Trophoblast cell (in vitro differentiated cells and primary cell): ENCODE measurements at regions not wholly inside any gene's neighbourhood (a gene's known extent, or its start where the extent isn't known, plus 50 kb on each side); places are given as distances from the start of the nearest gene placed in this dataset.

Source experiments
- DNase-seq, 2 donors: peaks; one replicate each; pipeline ENCODE4 v3.0.0-alpha.2; 2016
- H2AFZ ChIP-seq: 2 replicates; pipeline ENCODE4 v1.6.1; 2013; ENCODE audit warnings: low read length, moderate library complexity, mild to moderate bottlenecking; ENCODE audit not compliant: insufficient read depth, poor library complexity
- H2AK5ac ChIP-seq: 2 replicates; pipeline ENCODE4 v1.6.1; 2013; ENCODE audit warnings: mild to moderate bottlenecking, low read length
- H2BK120ac ChIP-seq: 2 replicates; pipeline ENCODE4 v1.6.1; 2013; ENCODE audit warnings: low read length, mild to moderate bottlenecking, moderate library complexity; ENCODE audit not compliant: insufficient read depth, poor library complexity
- H2BK12ac ChIP-seq: 2 replicates; pipeline ENCODE4 v1.6.1; 2013; ENCODE audit warnings: mild to moderate bottlenecking, low read length, moderate library complexity
- H2BK5ac ChIP-seq: 2 replicates; pipeline ENCODE4 v1.6.1; 2013; ENCODE audit warnings: low read length, low read depth, moderate library complexity, mild to moderate bottlenecking; ENCODE audit not compliant: poor library complexity
- H3K14ac ChIP-seq: 2 replicates; pipeline ENCODE4 v1.6.1; 2013; ENCODE audit warnings: mild to moderate bottlenecking, low read length
- H3K18ac ChIP-seq: 2 replicates; pipeline ENCODE4 v1.6.1; 2013; ENCODE audit warnings: mild to moderate bottlenecking, low read length
- H3K23ac ChIP-seq: 2 replicates; pipeline ENCODE4 v1.6.1; 2013; ENCODE audit warnings: low read length
- H3K27ac ChIP-seq: 2 replicates; pipeline ENCODE4 v1.5.1; 2013; ENCODE audit warnings: low read depth, mild to moderate bottlenecking, inconsistent platforms, low read length, moderate library complexity
- H3K27me3 ChIP-seq: 2 replicates; pipeline ENCODE4 v1.6.1; 2013; ENCODE audit warnings: inconsistent platforms, mild to moderate bottlenecking, low read length, moderate library complexity; ENCODE audit not compliant: insufficient read depth
- H3K36me3 ChIP-seq, 2 experiments: 1 replicate in 1 of 2; 2 replicates in 1 of 2; pipeline ENCODE4 v1.6.1; 2013; ENCODE audit warnings: low read length in 2 of 2, mild to moderate bottlenecking in 2 of 2, moderate library complexity in 1 of 2; ENCODE audit not compliant: insufficient read depth in 2 of 2, control insufficient read depth in 1 of 2
- H3K4ac ChIP-seq: 2 replicates; pipeline ENCODE4 v1.6.1; 2013; ENCODE audit warnings: low read depth, mild to moderate bottlenecking, low read length, moderate library complexity
- H3K4me1 ChIP-seq, 2 experiments: 1 replicate in 1 of 2; 2 replicates in 1 of 2; pipeline ENCODE4 v1.6.1; 2013; ENCODE audit warnings: low read length in 2 of 2, mild to moderate bottlenecking in 2 of 2, moderate library complexity in 1 of 2; ENCODE audit not compliant: insufficient read depth in 2 of 2, control insufficient read depth in 1 of 2
- H3K4me2 ChIP-seq: 2 replicates; pipeline ENCODE4 v1.6.1; 2013; ENCODE audit warnings: inconsistent platforms, mild to moderate bottlenecking, low read length, moderate library complexity
- H3K4me3 ChIP-seq: 2 replicates; pipeline ENCODE4 v1.5.1; 2013; ENCODE audit warnings: mild to moderate bottlenecking, low read depth, low read length, inconsistent platforms
- H3K79me1 ChIP-seq: one replicate; pipeline ENCODE4 v1.6.1; 2013; ENCODE audit warnings: low read length
- H3K79me2 ChIP-seq: 2 replicates; pipeline ENCODE4 v1.6.1; 2013; ENCODE audit warnings: low read length, mild to moderate bottlenecking; ENCODE audit not compliant: control insufficient read depth, insufficient read depth, poor library complexity
- H3K9ac ChIP-seq: 2 replicates; pipeline ENCODE4 v1.6.1; 2013; ENCODE audit warnings: mild to moderate bottlenecking, low read length
- H3K9me3 ChIP-seq: 2 replicates; pipeline ENCODE4 v1.6.1; 2013; ENCODE audit warnings: low read depth, mild to moderate bottlenecking, control low read depth, inconsistent platforms, low read length; ENCODE audit not compliant: insufficient read depth
- H4K12ac ChIP-seq: 2 replicates; pipeline ENCODE4 v1.6.1; 2013; ENCODE audit warnings: low read depth, mild to moderate bottlenecking, low read length, moderate library complexity
- H4K8ac ChIP-seq: 2 replicates; pipeline ENCODE4 v1.6.1; 2013; ENCODE audit warnings: low read depth, mild to moderate bottlenecking, low read length, moderate library complexity
- H4K91ac ChIP-seq: one replicate; pipeline ENCODE4 v1.6.1; 2013; ENCODE audit warnings: low read depth, mild to moderate bottlenecking, low read length, moderate library complexity
- WGBS: extraction: QIAGEN DNeasy Blood & Tissue Kit; methylation state at CpG from one replicate; pipeline ENCODE4 v1.1.7; 2013; ENCODE audit warnings: missing lambda C conversion rate; ENCODE audit not compliant: insufficient read length, insufficient coverage; ENCODE audit errors: extremely low coverage; 5-methylcytosine and 5-hydroxymethylcytosine counted together

DNA sequence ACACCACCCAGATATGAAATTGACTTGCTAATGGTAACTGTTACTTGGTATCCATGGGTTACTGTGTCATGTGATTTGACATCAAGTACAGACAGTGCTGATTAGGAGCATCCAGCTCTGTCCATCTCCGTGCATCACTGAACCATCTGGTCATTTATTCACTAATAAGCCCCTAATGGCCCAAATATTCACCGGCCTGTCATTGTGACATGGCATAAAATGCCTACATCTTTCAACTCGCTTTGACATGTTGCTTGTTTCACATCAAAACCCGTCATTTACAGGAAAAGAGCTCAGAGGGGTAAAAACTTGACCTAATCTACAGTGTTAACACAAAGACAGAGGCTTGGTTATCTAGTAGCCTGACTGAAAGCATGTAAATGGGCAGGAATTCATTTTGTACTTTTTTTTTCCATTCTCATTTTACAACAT, 308.9 kb upstream of the ATP5MC3 start:
- Histone ChIP-seq H3K18ac (no peak overlapping the region), H4K8ac (no peak overlapping the region), H2BK5ac (no peak overlapping the region), H3K9ac (no peak overlapping the region), H3K36me3 (no peaks in the 10 kb centered on the region), H3K4ac (no peak overlapping the region), H3K4me1 (no peaks in the 10 kb centered on the region), H3K27me3 (no peaks in the 10 kb centered on the region), H4K12ac (no peak overlapping the region), H3K4me2 (no peak overlapping the region), H3K14ac (no peak overlapping the region), H2BK12ac (no peak overlapping the region), H3K27ac (no peak overlapping the region), H4K91ac (no peak overlapping the region), H3K23ac (no peak overlapping the region), H2AK5ac (no peak overlapping the region), H3K9me3 (no peaks in the 10 kb centered on the region), H3K79me1 (no peaks in the 10 kb centered on the region), H3K79me2 (no peaks in the 10 kb centered on the region), H2AFZ (no peak overlapping the region), H2BK120ac (no peak overlapping the region), H3K4me3 (no peak overlapping the region)
- DNase-seq: no peak
- no CpG with 5 or more reads among the region's 4 CpGs for WGBS

DNA sequence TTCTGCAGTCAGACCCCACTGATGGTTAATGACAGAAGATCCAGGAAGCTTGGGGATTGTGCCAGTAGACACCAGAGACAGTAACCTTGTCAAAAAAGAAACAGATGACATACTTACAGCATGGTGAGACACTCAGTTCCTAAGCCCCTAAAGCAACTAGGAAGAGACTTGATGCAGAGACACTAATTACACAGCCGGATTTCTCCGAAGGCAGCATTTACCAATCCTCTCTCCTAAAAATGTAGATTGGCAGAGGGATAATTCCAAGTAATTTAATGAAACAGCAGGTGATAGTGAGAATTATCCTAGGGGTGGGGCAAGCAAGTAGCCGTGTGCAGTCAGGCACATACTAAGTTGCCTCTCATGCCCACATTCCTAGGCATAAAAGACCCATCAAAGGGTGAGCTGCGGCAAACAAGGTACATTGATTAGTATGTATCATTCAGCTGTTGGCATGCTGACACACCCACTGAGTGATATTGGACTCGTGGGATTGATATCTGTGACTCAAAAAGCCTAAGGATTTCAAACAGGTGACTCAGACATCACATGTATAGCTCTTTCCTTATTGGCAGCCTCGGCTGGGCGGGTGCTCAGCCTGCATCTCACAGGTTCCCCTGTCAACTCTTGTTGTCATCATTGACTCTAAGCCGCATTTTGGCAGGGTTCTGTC, 296.7 kb upstream of the ATP5MC3 start:
- no peak for DNase-seq
- Histone ChIP-seq H2AFZ (no peak overlapping the region), H3K14ac (no peak overlapping the region), H4K12ac (no peak overlapping the region), H3K27me3 (no peaks in the 10 kb centered on the region), H3K36me3 (no peaks in the 10 kb centered on the region), H2BK5ac (no peak overlapping the region), H3K23ac (no peak overlapping the region), H3K9ac (no peak overlapping the region), H3K4ac (no peak overlapping the region), H3K18ac (no peak overlapping the region), H2BK120ac (no peak overlapping the region), H2BK12ac (no peak overlapping the region), H3K27ac (no peak overlapping the region), H3K79me1 (no peaks in the 10 kb centered on the region), H3K4me1 (no peaks in the 10 kb centered on the region), H3K4me3 (no peak overlapping the region), H3K9me3 (no peaks in the 10 kb centered on the region), H2AK5ac (no peak overlapping the region), H3K4me2 (no peak overlapping the region), H3K79me2 (no peaks in the 10 kb centered on the region), H4K91ac (no peak overlapping the region), H4K8ac (no peak overlapping the region)
- no CpG with 5 or more reads among the region's 8 CpGs for WGBS

DNA sequence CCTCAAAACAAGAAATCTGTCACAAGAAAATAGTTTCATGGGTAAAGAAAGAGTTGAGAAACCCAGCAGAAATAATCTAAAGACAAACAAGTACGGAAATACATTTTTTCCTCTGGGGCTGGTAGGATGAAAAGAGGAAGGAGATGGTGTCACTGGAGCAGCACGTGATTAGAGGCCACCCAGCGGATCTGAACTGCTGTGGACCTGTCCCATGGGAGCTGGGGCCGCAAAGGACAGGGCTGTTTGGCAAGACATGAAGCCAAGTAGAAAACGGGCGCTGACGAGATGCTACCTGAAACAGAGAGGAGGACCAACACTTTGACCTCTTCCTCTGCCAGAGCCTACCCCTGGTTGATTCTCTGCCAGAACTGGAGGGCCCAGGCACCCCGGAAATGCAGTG, 295.4 kb upstream of the ATP5MC3 start:
- Histone ChIP-seq H3K4me1 (no peaks in the 10 kb centered on the region), H2BK5ac (no peak overlapping the region), H4K8ac (no peak overlapping the region), H3K27ac (no peak overlapping the region), H3K18ac (no peak overlapping the region), H3K14ac (no peak overlapping the region), H2BK120ac (no peak overlapping the region), H4K12ac (no peak overlapping the region), H2BK12ac (no peak overlapping the region), H3K36me3 (no peaks in the 10 kb centered on the region), H3K9me3 (no peaks in the 10 kb centered on the region), H4K91ac (no peak overlapping the region), H2AFZ (no peak overlapping the region), H3K27me3 (no peaks in the 10 kb centered on the region), H3K4ac (no peak overlapping the region), H3K79me2 (no peaks in the 10 kb centered on the region), H3K9ac (no peak overlapping the region), H3K23ac (no peak overlapping the region), H3K4me2 (no peak overlapping the region), H3K4me3 (no peak overlapping the region), H2AK5ac (no peak overlapping the region), H3K79me1 (no peaks in the 10 kb centered on the region)
- DNase-seq: no peak
- no CpG with 5 or more reads among the region's 8 CpGs for WGBS

DNA sequence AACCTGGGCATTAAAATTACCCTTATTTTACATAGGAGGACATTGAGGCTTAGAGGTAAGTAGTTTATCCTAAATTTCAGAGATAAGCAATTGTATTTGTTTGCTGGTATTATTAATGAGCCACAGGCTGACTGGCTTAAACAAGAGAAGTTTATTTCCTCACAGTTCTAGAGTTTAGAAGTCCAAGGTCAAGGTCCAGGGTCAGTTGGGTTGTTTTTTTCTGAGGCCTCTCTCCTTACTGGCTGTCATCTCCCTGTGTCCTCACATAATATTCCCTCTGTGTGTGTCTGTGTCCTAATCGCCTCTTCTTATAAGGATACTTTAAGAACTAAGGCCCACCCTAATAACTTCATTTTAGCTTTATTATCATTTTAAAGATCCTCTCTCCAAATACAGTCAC, 294.9 kb upstream of the ATP5MC3 start:
- Histone ChIP-seq H3K4me2 (no peak overlapping the region), H2BK5ac (no peak overlapping the region), H2AK5ac (no peak overlapping the region), H3K14ac (no peak overlapping the region), H4K8ac (no peak overlapping the region), H4K91ac (no peak overlapping the region), H2BK120ac (no peak overlapping the region), H3K9ac (no peak overlapping the region), H3K36me3 (no peaks in the 10 kb centered on the region), H2BK12ac (no peak overlapping the region), H3K9me3 (no peaks in the 10 kb centered on the region), H2AFZ (no peak overlapping the region), H3K4me1 (no peaks in the 10 kb centered on the region), H3K79me2 (no peaks in the 10 kb centered on the region), H4K12ac (no peak overlapping the region), H3K27ac (no peak overlapping the region), H3K4me3 (no peak overlapping the region), H3K18ac (no peak overlapping the region), H3K79me1 (no peaks in the 10 kb centered on the region), H3K23ac (no peak overlapping the region), H3K4ac (no peak overlapping the region), H3K27me3 (no peaks in the 10 kb centered on the region)
- DNase-seq: no peak
- no CpG with 5 or more reads among the region's 1 CpG for WGBS
